ENCODE measurements at regions not wholly inside any gene's neighbourhood (a gene's known extent, or its start where the extent isn't known, plus 50 kb on each side); places are given as distances from the start of the nearest gene placed in this dataset.

- no peak for DNase-seq (ENCODE audit: low read depth)
These were observed 263.7 kb upstream of the ARID1B start for GRCh38 chr6:156513504-156513903.

GRCh38 chr6:156511570-156511969, 265.6 kb upstream of the ARID1B start:
- DNase-seq (ENCODE audit: low read depth): no peak

GRCh38 chr6:156511051-156511450, 266.1 kb upstream of the ARID1B start:
- no peak for DNase-seq (ENCODE audit: low read depth)

DNA sequence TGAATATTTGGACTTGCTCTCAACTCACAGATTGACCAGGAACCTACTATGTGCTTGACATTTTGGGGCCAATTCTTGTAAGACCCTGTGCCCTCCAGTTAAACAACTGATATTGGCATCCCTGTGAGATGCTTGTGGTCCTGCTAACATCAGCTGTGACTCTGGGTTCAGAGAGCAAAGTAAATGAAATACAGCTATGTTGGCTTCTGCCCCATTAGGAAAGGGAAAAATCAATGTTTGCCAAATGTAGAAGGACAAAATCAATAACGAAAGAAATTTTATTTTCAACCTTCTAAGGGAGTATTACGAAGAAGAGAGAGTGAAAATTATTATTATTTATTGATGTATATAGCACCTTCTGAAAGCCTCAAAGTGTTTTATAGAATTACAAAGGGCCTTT, 266.9 kb upstream of the ARID1B start:
- DNase-seq (ENCODE audit: low read depth): no peak

GRCh38 chr6:156509496-156509895, 267.7 kb upstream of the ARID1B start:
- DNase-seq (ENCODE audit: low read depth): no peak

DNA sequence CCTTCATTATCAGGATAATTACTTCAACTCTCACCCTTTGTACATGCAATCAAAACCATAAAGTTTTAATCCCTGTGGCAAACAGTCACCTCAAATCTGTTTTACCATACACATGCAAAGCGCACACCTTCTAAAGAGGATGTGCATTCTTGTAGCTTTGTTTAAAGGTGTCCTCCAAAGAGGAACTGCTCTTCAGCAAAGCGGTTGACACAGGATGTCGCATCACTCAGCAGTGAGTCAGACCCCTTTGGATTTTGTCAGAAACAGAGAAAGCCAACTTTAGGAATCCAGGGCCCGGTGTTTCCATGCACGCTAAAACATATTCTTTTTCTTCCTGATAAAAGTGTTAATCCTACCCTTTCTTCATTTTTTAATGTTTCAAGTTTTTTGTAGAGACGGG, 268.3 kb upstream of the ARID1B start:
- DNase-seq (ENCODE audit: low read depth): no peak

GRCh38 chr6:156508126-156508525, 269.1 kb upstream of the ARID1B start:
- no peak for DNase-seq (ENCODE audit: low read depth)

DNA sequence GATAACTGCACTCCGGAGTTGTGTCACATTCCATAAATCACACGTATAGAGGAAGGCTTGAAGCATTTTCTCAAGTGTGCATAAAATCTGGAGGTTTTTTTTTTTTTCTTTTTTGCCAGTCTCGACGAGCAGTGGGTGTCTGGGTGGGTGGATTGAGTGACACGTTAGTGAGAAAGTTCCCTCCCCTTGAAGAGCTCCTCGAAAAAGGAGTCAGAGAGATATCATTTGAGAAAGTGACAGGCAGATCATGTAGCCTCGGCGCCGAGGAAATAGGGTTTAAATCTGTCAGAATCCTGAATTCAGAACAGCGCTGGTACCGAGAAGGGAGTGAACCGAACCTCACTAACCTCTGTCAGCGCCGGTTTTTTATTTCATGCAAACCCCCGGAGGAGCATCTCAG, 269.5 kb upstream of the ARID1B start:
- DNase-seq (ENCODE audit: low read depth): no peak

DNA sequence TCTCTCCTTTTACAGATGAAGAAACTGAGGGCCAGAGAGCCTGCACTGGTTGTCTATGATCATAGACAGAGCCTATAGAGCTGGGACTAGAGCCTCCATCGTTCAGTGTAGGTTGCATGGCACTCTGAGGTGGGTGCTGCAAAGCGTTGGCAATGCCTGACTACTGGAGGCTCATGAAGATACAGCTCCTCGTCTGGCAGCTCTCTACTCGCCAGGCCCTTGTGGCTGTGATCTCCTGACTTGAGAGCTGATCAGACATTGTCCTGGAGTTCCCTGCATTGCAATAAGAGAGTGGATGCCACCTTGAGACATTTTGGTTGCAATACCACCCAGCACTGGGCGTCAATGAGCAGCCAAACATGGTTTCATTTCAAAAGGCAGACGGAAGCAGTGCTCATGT, 270.1 kb upstream of the ARID1B start:
- no peak for DNase-seq (ENCODE audit: low read depth)

DNA sequence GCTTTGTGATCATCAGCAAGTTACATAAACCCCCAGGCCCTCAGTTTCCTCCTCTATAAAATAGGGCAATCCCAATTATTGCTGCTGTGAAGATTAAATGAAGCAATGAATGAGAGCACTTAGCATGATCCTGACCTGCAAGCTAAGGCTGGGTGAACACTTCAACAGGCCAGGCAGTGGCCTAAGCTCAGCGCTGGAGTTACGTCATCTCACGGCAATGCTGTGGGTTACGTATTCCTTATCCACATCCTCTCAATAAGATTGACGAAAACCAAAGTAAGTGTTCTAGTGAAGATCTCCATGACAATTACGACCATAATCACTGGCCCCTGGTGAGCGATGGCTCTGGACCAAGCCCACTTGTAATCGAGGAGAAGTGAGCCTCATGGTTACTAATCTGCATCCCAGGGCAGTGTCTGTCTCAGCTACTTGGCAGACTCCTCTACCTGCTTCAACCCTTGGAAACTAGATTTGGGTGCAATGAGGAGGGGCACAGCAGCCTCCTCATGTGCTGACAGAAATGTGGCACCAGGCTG, 274.1 kb upstream of the ARID1B start:
- DNase-seq (ENCODE audit: low read depth): no peak

- no peak for DNase-seq (ENCODE audit: low read depth)
These were observed 279.6 kb upstream of the ARID1B start for GRCh38 chr6:156497618-156498017.

DNA sequence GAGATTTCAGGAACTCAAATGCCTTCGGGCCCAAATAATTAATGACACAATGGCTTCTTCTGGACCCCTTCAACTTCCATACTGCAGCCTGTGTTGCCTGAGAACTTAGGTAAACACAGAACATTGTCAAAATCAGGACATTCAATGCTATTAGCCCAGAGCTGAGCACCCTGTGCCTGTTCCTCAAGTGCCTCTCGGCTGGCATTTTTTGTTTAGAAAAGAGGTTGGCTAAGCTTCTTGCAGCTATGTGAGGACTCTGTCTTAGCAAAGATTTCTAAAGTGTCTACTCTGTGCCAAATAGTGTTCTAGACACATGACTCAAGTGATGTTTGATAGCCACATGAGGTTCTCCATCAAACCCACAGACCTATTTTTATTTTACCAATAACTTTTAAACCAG, 289.3 kb upstream of the ARID1B start:
- DNase-seq (ENCODE audit: low read depth): no peak

DNA sequence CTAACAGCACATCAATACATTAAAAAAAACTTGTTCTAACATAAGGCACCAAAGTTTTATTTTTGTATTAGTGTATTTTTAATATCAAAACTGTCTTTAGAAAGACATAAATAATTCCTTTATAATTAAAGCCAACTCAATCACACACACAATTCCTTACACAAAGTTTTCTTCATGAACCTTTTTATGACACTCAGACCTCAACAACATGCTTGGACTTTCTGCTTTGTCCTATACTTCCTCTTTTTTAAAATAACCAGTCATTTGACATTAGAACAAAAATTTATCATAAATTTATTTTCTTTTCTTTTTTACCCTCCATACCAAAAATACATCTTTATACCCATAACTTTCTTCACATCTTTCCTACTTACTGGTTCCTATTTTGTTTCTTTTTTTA, 292.0 kb upstream of the ARID1B start:
- no peak for DNase-seq (ENCODE audit: low read depth)

DNA sequence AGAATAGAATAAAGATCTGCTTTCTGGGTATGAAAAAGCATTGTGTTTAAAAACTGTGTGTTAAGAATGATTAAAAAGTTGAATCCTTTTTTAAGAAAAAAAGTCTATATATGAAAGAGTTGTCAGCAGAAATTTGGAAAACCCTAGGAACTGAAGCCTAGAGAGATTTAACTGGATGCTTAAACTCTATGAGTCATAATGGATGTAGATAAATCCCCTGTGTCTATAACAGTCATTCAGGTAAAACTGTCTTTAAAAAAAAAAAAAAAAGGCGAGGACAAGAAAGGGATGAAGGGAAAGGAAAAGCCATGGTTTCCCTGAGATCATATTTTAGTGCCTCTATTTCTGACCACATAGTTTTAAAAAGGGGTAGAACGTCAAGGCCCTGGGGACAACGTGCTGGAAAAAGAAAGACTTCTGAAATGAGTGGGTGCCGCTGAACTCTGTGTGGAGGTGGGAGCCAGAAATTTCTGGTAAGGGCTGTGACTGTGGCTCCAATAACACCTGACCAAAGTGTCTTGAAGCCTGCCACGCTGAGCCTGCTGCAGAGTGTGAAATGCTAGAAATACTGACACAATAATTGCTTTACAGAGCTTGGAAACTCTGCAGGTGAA, 302.6 kb upstream of the ARID1B start:
- no peak for DNase-seq (ENCODE audit: low read depth)

- DNase-seq (ENCODE audit: low read depth): no peak
These were observed 306.2 kb upstream of the ARID1B start for GRCh38 chr6:156471000-156471399.

DNA sequence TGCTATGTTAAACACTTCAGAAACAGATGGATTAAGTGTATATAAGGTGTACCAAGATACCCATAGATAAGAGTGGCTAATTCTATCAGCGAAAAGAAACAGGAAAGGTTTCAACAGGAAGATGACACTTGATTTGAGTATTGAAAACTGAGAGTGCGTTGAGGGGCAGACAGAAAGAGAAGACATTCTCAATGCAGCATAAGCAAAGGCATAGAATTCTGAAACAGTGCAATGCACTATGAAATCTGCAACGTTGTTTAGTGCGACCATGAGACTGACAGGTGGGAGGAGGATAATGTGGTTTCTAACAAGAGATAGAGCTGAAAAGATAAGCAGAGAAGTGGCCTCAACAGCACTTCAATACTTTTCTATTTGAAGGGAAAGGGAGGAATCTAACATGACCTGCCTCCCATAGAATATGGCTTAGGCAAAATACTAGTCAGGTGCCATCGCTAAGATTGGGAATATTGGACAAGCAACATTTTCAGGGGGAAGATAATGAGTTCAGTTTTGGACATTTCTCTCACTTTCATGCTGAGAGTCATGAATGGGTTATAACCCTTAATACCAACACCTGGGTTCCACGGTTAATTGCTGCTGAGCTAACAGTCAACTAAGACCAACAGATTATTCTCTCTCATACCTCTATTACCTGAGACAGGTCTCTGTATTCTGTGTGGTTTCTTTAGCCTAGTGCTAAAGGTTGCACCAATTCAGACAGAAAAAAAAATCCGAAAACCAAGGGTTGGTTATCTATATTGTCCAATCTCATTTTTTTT, 312.9 kb upstream of the ARID1B start:
- DNase-seq (ENCODE audit: low read depth): no peak

GRCh38 chr6:156461647-156462046, 315.5 kb upstream of the ARID1B start:
- no peak for DNase-seq (ENCODE audit: low read depth)

DNA sequence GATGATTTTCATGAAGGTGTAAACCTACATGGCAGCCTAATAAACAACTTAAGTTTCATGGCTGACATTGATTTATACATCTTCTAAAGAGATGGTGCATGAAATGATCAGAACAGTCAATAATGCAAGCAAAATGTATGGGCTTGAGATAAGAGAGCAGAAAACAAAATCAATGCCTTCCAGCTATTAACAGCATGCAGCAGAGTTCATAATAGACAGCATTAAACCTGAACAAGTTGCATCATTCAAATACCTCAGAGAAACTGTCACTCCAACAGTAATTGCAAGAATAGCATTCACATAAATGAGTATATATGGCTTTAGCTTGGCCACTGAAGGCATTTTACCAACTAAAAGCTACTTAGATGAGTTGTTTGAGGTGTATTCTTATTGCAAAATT, 319.6 kb upstream of the ARID1B start:
- no peak for DNase-seq (ENCODE audit: low read depth)

DNA sequence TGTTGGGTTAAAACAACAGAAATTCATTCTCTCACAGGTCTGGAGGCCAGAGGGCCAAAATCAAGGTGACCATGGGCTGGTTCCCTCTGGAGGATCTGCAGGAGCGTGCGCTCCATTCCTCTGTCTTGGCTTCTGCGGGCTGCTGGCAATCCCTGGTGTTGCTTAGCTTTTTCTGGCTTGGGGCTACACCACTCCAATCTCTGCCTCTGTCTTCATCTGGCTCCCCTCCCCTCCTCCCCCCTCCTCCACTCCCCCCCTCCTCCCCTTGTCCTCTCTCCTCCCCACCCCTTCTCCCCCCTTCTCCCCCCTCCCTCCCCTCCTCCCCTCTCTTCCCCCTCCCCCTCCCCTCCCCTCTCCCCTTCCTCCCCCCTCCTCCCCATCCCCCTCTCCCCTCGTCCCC, 321.3 kb upstream of the ARID1B start:
- no peak for DNase-seq (ENCODE audit: low read depth)

DNA sequence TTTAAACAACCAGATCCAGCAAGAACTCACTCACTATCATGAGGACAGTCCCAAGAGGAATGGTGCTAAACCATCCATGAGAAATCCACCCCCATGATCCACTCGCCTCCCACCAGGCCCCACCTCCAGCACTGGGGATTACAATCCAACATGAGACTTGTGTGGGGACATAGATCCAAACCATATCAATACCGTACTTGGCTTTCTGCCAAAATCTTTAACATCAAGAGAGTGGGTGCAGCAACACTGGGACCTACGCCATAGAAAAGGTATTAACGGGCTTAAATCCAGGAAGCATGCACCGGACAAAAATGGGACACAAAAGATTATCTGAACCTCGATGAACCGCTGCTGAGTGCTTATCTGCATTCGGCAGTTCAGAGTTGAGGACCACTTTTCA, 322.3 kb upstream of the ARID1B start:
- DNase-seq (ENCODE audit: low read depth): no peak

GRCh38 chr6:156451726-156452125, 325.5 kb upstream of the ARID1B start:
- DNase-seq (ENCODE audit: low read depth): no peak

DNA sequence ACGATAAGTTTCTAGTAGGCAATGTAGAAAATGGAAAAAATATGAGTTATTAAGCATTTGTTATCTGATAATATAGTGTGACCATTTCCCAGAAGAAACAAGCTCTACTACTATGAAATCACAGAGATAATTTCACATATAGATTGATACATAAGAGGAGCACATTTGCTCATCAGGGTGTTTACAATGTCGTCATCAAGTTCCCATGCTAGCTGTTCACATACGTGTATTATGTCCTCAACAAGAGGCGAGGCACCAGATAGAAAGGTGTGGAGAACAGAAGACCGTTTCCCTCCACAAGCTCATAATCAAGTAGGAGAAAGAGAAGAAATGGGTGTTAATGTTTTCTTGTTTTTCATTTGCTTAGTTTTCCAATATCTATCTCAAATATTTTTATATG, 326.1 kb upstream of the ARID1B start:
- DNase-seq (ENCODE audit: low read depth): no peak

DNA sequence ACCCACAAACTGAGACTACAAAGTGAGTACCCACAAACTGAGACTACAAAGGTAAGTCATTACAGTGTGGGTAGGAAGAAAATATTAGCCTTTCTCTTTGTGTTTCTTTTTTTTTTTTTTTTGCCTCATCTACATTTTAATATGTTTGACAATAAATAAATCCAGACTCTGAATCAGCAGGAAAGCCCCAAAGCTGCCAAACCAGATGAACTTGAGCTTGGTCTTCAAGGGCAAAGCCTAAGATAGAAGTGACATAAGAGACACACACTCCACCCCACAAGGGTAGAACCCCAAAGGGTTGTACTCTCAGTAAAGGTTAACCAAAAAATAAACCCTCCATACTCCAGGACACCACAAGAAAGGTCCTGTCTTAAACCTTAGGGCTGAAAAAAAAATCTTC, 326.8 kb upstream of the ARID1B start:
- DNase-seq (ENCODE audit: low read depth): no peak

DNA sequence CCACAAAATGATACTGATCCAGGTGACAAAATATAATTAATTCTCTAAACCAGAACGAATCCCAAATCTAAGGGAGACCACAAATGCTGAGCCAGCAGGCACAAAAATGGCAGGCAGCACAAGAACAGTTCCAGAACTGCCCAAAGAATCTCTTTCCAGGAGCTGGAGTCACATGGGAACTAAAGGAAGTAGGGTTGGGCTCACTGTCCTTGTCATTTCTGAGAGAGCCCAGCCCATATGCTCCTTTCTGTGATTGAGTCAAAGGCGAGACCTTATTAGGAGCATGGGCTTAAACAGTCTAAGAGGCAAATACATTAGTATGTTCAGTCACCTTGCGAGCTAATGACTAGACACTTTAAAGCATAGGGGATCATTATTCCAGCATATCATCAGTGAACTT, 327.6 kb upstream of the ARID1B start:
- no peak for DNase-seq (ENCODE audit: low read depth)
